NCI-H2196 (cell line): ENCODE measurements at regions not wholly inside any gene's neighbourhood (a gene's known extent, or its start where the extent isn't known, plus 50 kb on each side); places are given as distances from the start of the nearest gene placed in this dataset.
"Not testable (repeated sequence)": the region's sequence is repeated elsewhere in the genome, so short reads cannot be mapped to it uniquely, and the experiment has no call there.

Source experiments
- DNase-seq: peaks from one replicate; lab custom pipeline; 2025; ENCODE audit not compliant: unreplicated experiment; lab: John Stamatoyannopoulos, UW

GRCh38 chr2:194087089-194087958, 1569.7 kb upstream of the SLC39A10 start:
- DNase-seq, result no peak

GRCh38 chr2:194086129-194086528, 1570.9 kb upstream of the SLC39A10 start:
- DNase-seq, result no peak

GRCh38 chr2:194079989-194080388, 1577.0 kb upstream of the SLC39A10 start:
- no peak for DNase-seq

GRCh38 chr2:194077366-194077765, 1579.7 kb upstream of the SLC39A10 start:
- DNase-seq, result no peak

- DNase-seq, result no peak
These were observed 1594.6 kb upstream of the SLC39A10 start for GRCh38 chr2:194062401-194062800.

GRCh38 chr2:194060269-194060668, 1596.8 kb upstream of the SLC39A10 start:
- no peak for DNase-seq

- DNase-seq, result no peak
These were observed 1602.7 kb upstream of the SLC39A10 start for GRCh38 chr2:194054313-194054712.

GRCh38 chr2:194044321-194044720, 1612.7 kb upstream of the SLC39A10 start:
- DNase-seq, result no peak

- not testable (repeated sequence) for DNase-seq
These were observed 1635.9 kb upstream of the SLC39A10 start for GRCh38 chr2:194021130-194021529.

- no peak for DNase-seq
These were observed 1636.9 kb upstream of the SLC39A10 start for GRCh38 chr2:194020155-194020554.

GRCh38 chr2:194015751-194016150, 1641.3 kb upstream of the SLC39A10 start:
- DNase-seq, result no peak

GRCh38 chr2:194014639-194015038, 1642.4 kb upstream of the SLC39A10 start:
- DNase-seq, result no peak

GRCh38 chr2:194004590-194005206, 1652.3 kb upstream of the SLC39A10 start:
- DNase-seq, result no peak

GRCh38 chr2:194003911-194004310, 1653.1 kb upstream of the SLC39A10 start:
- DNase-seq, result no peak

- no peak for DNase-seq
These were observed 1654.2 kb upstream of the SLC39A10 start for GRCh38 chr2:194002699-194003368.

GRCh38 chr2:193990868-193991267, 1666.2 kb upstream of the SLC39A10 start:
- DNase-seq, result no peak

GRCh38 chr2:193989645-193990044, 1667.4 kb upstream of the SLC39A10 start:
- no peak for DNase-seq

- no peak for DNase-seq
These were observed 1668.2 kb upstream of the SLC39A10 start for GRCh38 chr2:193988784-193989183.

GRCh38 chr2:193985272-193985671, 1671.8 kb upstream of the SLC39A10 start:
- no peak for DNase-seq

- DNase-seq, result no peak
These were observed 1676.4 kb upstream of the SLC39A10 start for GRCh38 chr2:193980599-193980998.

GRCh38 chr2:193973781-193974180, 1683.2 kb upstream of the SLC39A10 start:
- no peak for DNase-seq

- peak; percentile 1 for DNase-seq
These were observed 1690.4 kb upstream of the SLC39A10 start for GRCh38 chr2:193966590-193966989.
